Uterus (tissue), 3 donors: ENCODE measurements at regions not wholly inside any gene's neighbourhood (a gene's known extent, or its start where the extent isn't known, plus 50 kb on each side); places are given as distances from the start of the nearest gene placed in this dataset.

Source experiments
- DNase-seq, 2 donors: peaks; one replicate each; pipeline ENCODE4 v3.0.0-alpha.2; 2019 to 2020
- H3K27ac ChIP-seq, 2 donors: fragments of 200-600 bp; sonication (generic); 1 replicate in 1 of 2; 2 replicates in 1 of 2; pipeline ENCODE4 v1.5.1; 2016 to 2018
- H3K27me3 ChIP-seq, 2 donors: fragments of 200-600 bp; sonication (generic); one replicate each; pipeline ENCODE4 v1.5.1; 2018 to 2019; ENCODE audit warnings: control low read depth in 1 of 2
- H3K36me3 ChIP-seq, 2 donors: fragments of 200-600 bp; sonication (generic); one replicate each; pipeline ENCODE4 v1.5.1; 2019; ENCODE audit warnings: control low read depth in 1 of 2
- H3K4me1 ChIP-seq, 2 donors: fragments of 200-600 bp; sonication (generic); one replicate each; pipeline ENCODE4 v1.5.1; 2018 to 2019; ENCODE audit warnings: control low read depth in 1 of 2
- H3K4me3 ChIP-seq, 2 donors: fragments of 200-600 bp; sonication (generic); 1 replicate in 1 of 2; 2 replicates in 1 of 2; pipeline ENCODE4 v1.5.1; 2018 to 2019; ENCODE audit warnings: mild to moderate bottlenecking in 1 of 2
- H3K9me3 ChIP-seq, 2 donors: fragments of 200-600 bp; sonication (generic); one replicate each; pipeline ENCODE4 v1.5.1; 2019; ENCODE audit warnings: control low read depth in 1 of 2
- CTCF ChIP-seq, 4 experiments: fragments of 200-600 bp in 2 of 4; fragments of 450-650 bp in 2 of 4; sonication (generic) in 2 of 4; IDR thresholded peaks; one replicate each; pipeline ENCODE4 v1.5.1; 2016 to 2019; ENCODE audit warnings: antibody characterized with exemption in 4 of 4, mild to moderate bottlenecking in 2 of 4, moderate library complexity in 1 of 4
- POLR2A ChIP-seq, 2 donors: fragments of 450-650 bp; IDR thresholded peaks; one replicate each; pipeline ENCODE4 v1.6.1; 2016; ENCODE audit warnings: antibody characterized with exemption in 2 of 2, mild to moderate bottlenecking in 1 of 2, moderate library complexity in 1 of 2
- intact Hi-C: fragments of 100-400 bp; cut with DNase I; formaldehyde crosslinking; loops from one replicate; pipeline ENCODE4 v1.15.1; 2023; ENCODE audit warnings: low total_unique reads
- donor health status: DM: yes; HTN: yes; CAD: no.

- Histone ChIP-seq H3K27ac (no peak overlapping the region), H3K4me1 (no peaks in the 10 kb centered on the region), H3K27me3 (no peaks in the 10 kb centered on the region), H3K9me3 (no peaks in the 10 kb centered on the region), H3K4me3 (no peak overlapping the region), H3K36me3 (no peaks in the 10 kb centered on the region)
- intact Hi-C loops: no loop called here
- DNase-seq: no peak
- TF ChIP-seq POLR2A (IDR thresholded peaks at IDR 0.05): no peak
Measured at GRCh38 chr13:102954350-102954749, 108.5 kb downstream of the ERCC5 start.

DNA sequence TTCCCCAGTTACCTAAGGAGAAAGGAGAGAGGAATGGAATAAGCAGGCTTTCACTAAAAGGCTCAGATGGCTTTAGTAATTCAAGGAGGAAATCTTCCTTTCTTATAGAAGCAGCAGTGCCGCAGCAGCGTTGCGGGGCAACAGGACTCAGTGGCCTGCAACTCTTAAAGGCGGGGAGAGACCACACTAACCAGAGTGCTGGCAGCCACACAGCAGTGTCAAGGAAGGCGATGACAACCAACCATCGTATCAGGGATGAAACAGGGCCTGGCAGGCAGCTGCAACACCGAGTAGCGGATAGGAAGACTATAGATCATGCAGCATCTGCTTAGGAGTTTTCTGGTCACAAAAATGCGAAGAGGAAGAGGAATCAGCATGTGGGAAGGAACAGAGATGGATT is 106.0 kb downstream of the ERCC5 start:
- DNase-seq: no peak
- intact Hi-C loops: no loop called here
- no peak for TF ChIP-seq CTCF (IDR thresholded peaks at IDR 0.05)
- no peak for TF ChIP-seq POLR2A (IDR thresholded peaks at IDR 0.05)

DNA sequence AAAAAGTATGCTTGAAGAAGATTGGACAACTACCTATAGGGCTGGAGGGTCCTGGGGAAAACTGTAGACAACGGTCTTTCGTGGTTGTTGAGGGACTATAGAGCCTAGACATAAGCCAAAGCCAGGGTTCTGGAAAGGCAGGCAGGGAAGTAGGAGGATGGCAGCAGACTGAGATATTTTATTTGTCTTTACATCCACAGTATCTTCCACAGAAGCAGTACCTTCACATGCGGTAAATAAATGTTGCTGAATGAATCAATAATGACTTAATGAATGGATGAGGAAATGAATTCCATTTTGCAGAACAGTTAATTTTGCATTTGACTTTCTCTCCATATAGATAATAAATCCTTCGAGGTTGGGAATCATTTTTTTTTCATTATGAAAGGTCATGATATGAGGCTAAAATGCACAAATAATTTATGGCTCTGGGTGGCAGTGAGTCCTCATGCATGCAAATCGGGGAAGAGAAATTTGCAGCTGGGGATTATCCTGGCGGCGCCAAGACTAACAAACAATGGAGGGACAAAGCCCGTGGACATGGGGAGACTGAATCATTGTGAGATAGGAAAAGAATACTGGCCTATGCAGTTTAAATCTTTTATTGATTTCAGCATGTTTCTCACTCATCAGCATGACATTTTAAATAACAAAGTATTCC is 102.0 kb downstream of the ERCC5 start:
- intact Hi-C loops: no loop called here
- Histone ChIP-seq H3K27me3 (no peaks in the 10 kb centered on the region), H3K9me3 (no peaks in the 10 kb centered on the region), H3K4me3 (no peak overlapping the region), H3K36me3 (no peaks in the 10 kb centered on the region), H3K27ac (no peak overlapping the region), H3K4me1 (no peaks in the 10 kb centered on the region)
- TF ChIP-seq POLR2A (IDR thresholded peaks at IDR 0.05) (no peak), CTCF (IDR thresholded peaks at IDR 0.05) (no peak)
- no peak for DNase-seq

More for the DNA sequence above, 106.0 kb downstream of the ERCC5 start:
- no peaks in the 10 kb centered on the region for H3K9me3 ChIP-seq
- no peak overlapping the region for H3K4me3 ChIP-seq
- H3K27me3 ChIP-seq: no peaks in the 10 kb centered on the region
- H3K36me3 ChIP-seq: no peaks in the 10 kb centered on the region
- H3K27ac ChIP-seq: no peak overlapping the region
- no peaks in the 10 kb centered on the region for H3K4me1 ChIP-seq

- intact Hi-C loops: no loop called here
- no peak for DNase-seq
- Histone ChIP-seq H3K9me3 (no peaks in the 10 kb centered on the region), H3K4me1 (no peaks in the 10 kb centered on the region), H3K27me3 (no peaks in the 10 kb centered on the region), H3K36me3 (no peaks in the 10 kb centered on the region), H3K27ac (no peak overlapping the region), H3K4me3 (no peak overlapping the region)
- TF ChIP-seq POLR2A (IDR thresholded peaks at IDR 0.05): no peak
- no peak for TF ChIP-seq CTCF (IDR thresholded peaks at IDR 0.05)
Measured at GRCh38 chr13:102945886-102946285, 100.1 kb downstream of the ERCC5 start.

GRCh38 chr13:102945324-102945815 is 99.5 kb downstream of the ERCC5 start:
- no peak overlapping the region for H3K4me3 ChIP-seq
- TF ChIP-seq POLR2A (IDR thresholded peaks at IDR 0.05): no peak
- no peak for TF ChIP-seq CTCF (IDR thresholded peaks at IDR 0.05)
- no peaks in the 10 kb centered on the region for H3K36me3 ChIP-seq
- no peaks in the 10 kb centered on the region for H3K9me3 ChIP-seq
- no peaks in the 10 kb centered on the region for H3K27me3 ChIP-seq
- no peaks in the 10 kb centered on the region for H3K4me1 ChIP-seq
- DNase-seq: no peak
- no peak overlapping the region for H3K27ac ChIP-seq
- intact Hi-C loops: no loop called here
